ENCODE measurements at regions not wholly inside any gene's neighbourhood (a gene's known extent, or its start where the extent isn't known, plus 50 kb on each side); places are given as distances from the start of the nearest gene placed in this dataset.
"Not testable (repeated sequence)": the region's sequence is repeated elsewhere in the genome, so short reads cannot be mapped to it uniquely, and the experiment has no call there.

GRCh38 chr3:8020047-8020841, 481.4 kb upstream of the LMCD1 start:
- DNase-seq, result no peak

GRCh38 chr3:8027954-8028353, 473.7 kb upstream of the LMCD1 start:
- DNase-seq, result no peak

- no peak for DNase-seq
These were observed 451.3 kb upstream of the LMCD1 start for GRCh38 chr3:8050283-8050682.

GRCh38 chr3:8052659-8053058, 449.0 kb upstream of the LMCD1 start:
- no peak for DNase-seq

GRCh38 chr3:8068135-8068534, 433.5 kb upstream of the LMCD1 start:
- DNase-seq, result not testable (repeated sequence)

GRCh38 chr3:8069471-8069870, 432.2 kb upstream of the LMCD1 start:
- DNase-seq, result no peak

- DNase-seq, result no peak
These were observed 431.6 kb upstream of the LMCD1 start for GRCh38 chr3:8070011-8070410.

GRCh38 chr3:8074740-8075139, 426.9 kb upstream of the LMCD1 start:
- DNase-seq, result not testable (repeated sequence)

GRCh38 chr3:8077126-8077525, 424.5 kb upstream of the LMCD1 start:
- DNase-seq, result no peak

GRCh38 chr3:8080464-8080863, 421.2 kb upstream of the LMCD1 start:
- DNase-seq, result no peak

- DNase-seq, result no peak
These were observed 416.1 kb upstream of the LMCD1 start for GRCh38 chr3:8085498-8085897.

- DNase-seq, result no peak
These were observed 413.7 kb upstream of the LMCD1 start for GRCh38 chr3:8087951-8088350.

- no peak for DNase-seq
These were observed 407.2 kb upstream of the LMCD1 start for GRCh38 chr3:8094415-8094814.

- no peak for DNase-seq
These were observed 405.9 kb upstream of the LMCD1 start for GRCh38 chr3:8095724-8096123.

- no peak for DNase-seq
These were observed 403.9 kb upstream of the LMCD1 start for GRCh38 chr3:8097690-8098089.

GRCh38 chr3:8103954-8104353, 397.7 kb upstream of the LMCD1 start:
- no peak for DNase-seq

- no peak for DNase-seq
These were observed 394.7 kb upstream of the LMCD1 start for GRCh38 chr3:8106921-8107320.

- peak; percentile 61 for DNase-seq
These were observed 390.4 kb upstream of the LMCD1 start for GRCh38 chr3:8110966-8111798.

GRCh38 chr3:8112587-8112986, 389.0 kb upstream of the LMCD1 start:
- no peak for DNase-seq

- no peak for DNase-seq
These were observed 388.0 kb upstream of the LMCD1 start for GRCh38 chr3:8113626-8114025.

- DNase-seq, result no peak
These were observed 372.9 kb upstream of the LMCD1 start for GRCh38 chr3:8128686-8129085.

GRCh38 chr3:8136553-8136952, 365.1 kb upstream of the LMCD1 start:
- DNase-seq, result no peak

- DNase-seq, result no peak
These were observed 358.4 kb upstream of the LMCD1 start for GRCh38 chr3:8143186-8143585.

GRCh38 chr3:8145661-8146060, 356.0 kb upstream of the LMCD1 start:
- no peak for DNase-seq

Data from CD4-positive, alpha-beta T cell treated with Interleukin-17A for 1 hour (primary cell).